ENCODE measurements at regions not wholly inside any gene's neighbourhood (a gene's known extent, or its start where the extent isn't known, plus 50 kb on each side); places are given as distances from the start of the nearest gene placed in this dataset.

DNA sequence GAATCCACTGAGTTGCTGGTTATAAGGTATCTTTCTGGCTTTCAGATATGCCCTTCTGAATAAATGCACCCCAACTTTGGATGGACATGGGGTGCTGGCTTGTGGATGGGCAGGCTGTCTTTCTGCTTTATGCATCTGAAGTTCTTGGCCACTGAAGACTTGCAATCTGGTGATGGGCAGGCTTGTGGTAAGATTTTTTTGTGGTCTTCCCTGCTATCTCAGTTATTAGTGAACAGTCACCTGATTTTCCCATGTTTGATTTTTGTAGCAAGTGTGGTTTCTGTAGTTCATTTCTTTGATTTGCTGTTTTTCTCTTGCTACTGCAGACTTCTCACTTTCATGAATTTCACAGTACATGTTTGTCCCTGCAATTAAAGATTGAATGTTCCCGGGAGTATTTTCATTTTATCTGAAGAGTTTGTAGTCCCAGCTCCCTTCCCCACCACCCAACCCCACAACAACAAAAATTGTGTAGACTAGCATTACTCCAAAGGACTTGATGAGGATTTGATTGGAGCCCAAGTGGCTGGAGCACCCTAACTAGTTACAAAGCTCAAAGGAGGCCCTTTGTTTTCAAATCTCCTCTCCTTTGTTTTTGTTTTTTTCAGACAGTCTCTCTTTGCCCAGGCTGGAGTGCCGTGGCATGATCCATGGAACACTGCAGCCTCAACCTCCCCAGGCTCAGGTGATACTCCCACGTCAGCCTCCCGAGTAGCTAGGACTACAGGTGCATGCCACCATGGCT is 63.6 kb upstream of the MGAT5 start:
- TF ChIP-seq, protein P1, sequence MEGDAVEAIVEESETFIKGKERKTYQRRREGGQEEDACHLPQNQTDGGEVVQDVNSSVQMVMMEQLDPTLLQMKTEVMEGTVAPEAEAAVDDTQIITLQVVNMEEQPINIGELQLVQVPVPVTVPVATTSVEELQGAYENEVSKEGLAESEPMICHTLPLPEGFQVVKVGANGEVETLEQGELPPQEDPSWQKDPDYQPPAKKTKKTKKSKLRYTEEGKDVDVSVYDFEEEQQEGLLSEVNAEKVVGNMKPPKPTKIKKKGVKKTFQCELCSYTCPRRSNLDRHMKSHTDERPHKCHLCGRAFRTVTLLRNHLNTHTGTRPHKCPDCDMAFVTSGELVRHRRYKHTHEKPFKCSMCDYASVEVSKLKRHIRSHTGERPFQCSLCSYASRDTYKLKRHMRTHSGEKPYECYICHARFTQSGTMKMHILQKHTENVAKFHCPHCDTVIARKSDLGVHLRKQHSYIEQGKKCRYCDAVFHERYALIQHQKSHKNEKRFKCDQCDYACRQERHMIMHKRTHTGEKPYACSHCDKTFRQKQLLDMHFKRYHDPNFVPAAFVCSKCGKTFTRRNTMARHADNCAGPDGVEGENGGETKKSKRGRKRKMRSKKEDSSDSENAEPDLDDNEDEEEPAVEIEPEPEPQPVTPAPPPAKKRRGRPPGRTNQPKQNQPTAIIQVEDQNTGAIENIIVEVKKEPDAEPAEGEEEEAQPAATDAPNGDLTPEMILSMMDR (conservative IDR thresholded peaks at IDR 0.05; ENCODE audit: low read depth, low read length) = no peak
- no peak for TF ChIP-seq EZH2 (IDR thresholded peaks at IDR 0.05; ENCODE audit: borderline replicate concordance, low read depth, low read length, poor library complexity, severe bottlenecking)

Measured in A673 (cell line).